Muscle layer of colon (tissue), 2 donors: ENCODE measurements at regions not wholly inside any gene's neighbourhood (a gene's known extent, or its start where the extent isn't known, plus 50 kb on each side); places are given as distances from the start of the nearest gene placed in this dataset.

Experiments
- H3K27ac ChIP-seq: one replicate; pipeline ENCODE4 v1.7.0; 2013; ENCODE audit warnings: low read depth, mild to moderate bottlenecking, low read length, moderate library complexity
- H3K27me3 ChIP-seq, 2 donors: one replicate each; pipeline ENCODE4 v1.7.0; 2013; ENCODE audit warnings: low read length in 2 of 2, mild to moderate bottlenecking in 2 of 2; ENCODE audit not compliant: insufficient read depth in 2 of 2, control insufficient read depth in 1 of 2
- H3K36me3 ChIP-seq: one replicate; pipeline ENCODE4 v1.7.0; 2013; ENCODE audit warnings: mild to moderate bottlenecking, low read length; ENCODE audit not compliant: insufficient read depth
- H3K4me1 ChIP-seq: one replicate; pipeline ENCODE4 v1.7.0; 2013; ENCODE audit warnings: mild to moderate bottlenecking, low read length; ENCODE audit not compliant: insufficient read depth
- H3K4me3 ChIP-seq, 2 donors: one replicate each; pipeline ENCODE4 v1.7.0; 2013; ENCODE audit warnings: low read length in 2 of 2, low read depth in 1 of 2, mild to moderate bottlenecking in 1 of 2, moderate library complexity in 1 of 2
- H3K9ac ChIP-seq: one replicate; pipeline ENCODE4 v1.7.0; 2013; ENCODE audit warnings: low read length
- H3K9me3 ChIP-seq: one replicate; pipeline ENCODE4 v1.7.0; 2013; ENCODE audit warnings: mild to moderate bottlenecking, low read length
- donor health status: abdominal sarcoma.
- donor health status: Adenocarcinoma of cecum.

GRCh38 chr16:64375391-64375980, 746.4 kb downstream of the CDH11 start:
- no peaks in the 10 kb centered on the region for H3K4me1 ChIP-seq
- H3K9ac ChIP-seq = no peak overlapping the region
- no peak overlapping the region for H3K4me3 ChIP-seq
- no peak overlapping the region for H3K27ac ChIP-seq
- no peaks in the 10 kb centered on the region for H3K27me3 ChIP-seq
- no peaks in the 10 kb centered on the region for H3K36me3 ChIP-seq
- no peaks in the 10 kb centered on the region for H3K9me3 ChIP-seq

DNA sequence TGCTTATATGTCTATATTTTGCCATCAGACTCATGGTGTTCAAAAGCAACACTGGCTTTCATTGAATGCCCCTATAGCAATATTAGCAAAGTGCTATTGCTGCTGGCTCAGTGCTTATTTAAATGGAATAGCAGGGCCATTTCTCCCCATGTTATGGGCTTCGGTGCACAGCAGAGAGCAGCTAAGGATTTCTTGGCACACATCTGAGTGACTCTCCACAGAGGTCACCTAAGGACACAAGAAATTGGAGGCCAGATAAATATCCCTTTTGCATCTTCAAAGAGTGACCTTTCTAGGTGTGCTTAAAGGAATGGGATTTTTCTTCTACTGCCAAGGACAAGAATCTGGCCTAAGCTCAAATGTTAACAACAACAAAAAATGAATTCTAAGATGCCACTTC, 751.8 kb downstream of the CDH11 start:
- H3K27me3 ChIP-seq = no peaks in the 10 kb centered on the region
- no peaks in the 10 kb centered on the region for H3K9me3 ChIP-seq
- no peak overlapping the region for H3K4me3 ChIP-seq
- H3K36me3 ChIP-seq = no peaks in the 10 kb centered on the region
- H3K9ac ChIP-seq = no peak overlapping the region
- no peak overlapping the region for H3K27ac ChIP-seq
- peaks cover 7% of the 10 kb centered on the region for H3K4me1 ChIP-seq

- Histone ChIP-seq H3K4me1 (peaks cover 7% of the 10 kb centered on the region), H3K4me3 (no peak overlapping the region), H3K9ac (no peak overlapping the region), H3K27me3 (no peaks in the 10 kb centered on the region), H3K9me3 (no peaks in the 10 kb centered on the region), H3K27ac (no peak overlapping the region), H3K36me3 (no peaks in the 10 kb centered on the region)
Measured at GRCh38 chr16:64365448-64365931, 756.4 kb downstream of the CDH11 start.

DNA sequence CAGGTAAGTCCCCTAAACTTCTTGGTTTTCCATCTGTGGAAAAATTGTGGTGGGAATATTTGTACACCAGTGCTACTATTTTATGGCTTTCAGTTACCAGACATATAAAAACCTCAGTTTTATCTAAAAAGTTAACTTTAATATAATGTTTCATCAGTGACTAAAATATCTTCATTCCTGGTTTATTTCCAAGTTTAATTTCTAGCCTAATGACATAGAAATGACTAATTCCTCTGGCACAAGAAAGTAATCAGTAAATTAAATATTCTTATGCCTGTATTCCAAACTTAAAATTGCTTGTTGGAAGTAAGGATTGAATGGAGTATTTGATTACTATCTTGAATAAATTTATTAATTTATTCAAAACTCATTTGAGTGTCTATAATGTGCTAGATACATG, 757.0 kb downstream of the CDH11 start:
- Histone ChIP-seq H3K9ac (no peak overlapping the region), H3K36me3 (no peaks in the 10 kb centered on the region), H3K9me3 (no peaks in the 10 kb centered on the region), H3K4me3 (no peak overlapping the region), H3K27ac (no peak overlapping the region), H3K27me3 (no peaks in the 10 kb centered on the region), H3K4me1 (peaks cover 4% of the 10 kb centered on the region)

DNA sequence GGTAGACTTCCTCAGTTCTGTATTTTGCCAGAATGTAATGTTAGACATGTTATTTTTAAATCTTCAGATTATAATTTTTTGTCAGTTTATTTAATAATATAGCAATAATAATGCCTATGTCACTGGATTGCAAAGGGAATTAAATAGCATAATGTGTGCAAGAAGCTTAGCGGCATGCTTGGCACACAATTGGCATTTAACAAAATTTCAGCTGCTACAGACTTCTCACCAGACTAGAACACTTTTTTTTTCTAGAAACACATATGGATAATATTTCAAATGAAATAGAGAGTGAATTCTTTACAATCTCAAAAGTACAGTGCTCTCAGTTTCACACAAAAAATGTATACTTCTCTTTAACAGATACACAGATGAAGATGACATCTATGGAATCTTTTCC, 757.4 kb downstream of the CDH11 start:
- Histone ChIP-seq H3K4me3 (no peak overlapping the region), H3K4me1 (no peaks in the 10 kb centered on the region), H3K27me3 (no peaks in the 10 kb centered on the region), H3K9me3 (no peaks in the 10 kb centered on the region), H3K9ac (no peak overlapping the region), H3K36me3 (no peaks in the 10 kb centered on the region), H3K27ac (no peak overlapping the region)

DNA sequence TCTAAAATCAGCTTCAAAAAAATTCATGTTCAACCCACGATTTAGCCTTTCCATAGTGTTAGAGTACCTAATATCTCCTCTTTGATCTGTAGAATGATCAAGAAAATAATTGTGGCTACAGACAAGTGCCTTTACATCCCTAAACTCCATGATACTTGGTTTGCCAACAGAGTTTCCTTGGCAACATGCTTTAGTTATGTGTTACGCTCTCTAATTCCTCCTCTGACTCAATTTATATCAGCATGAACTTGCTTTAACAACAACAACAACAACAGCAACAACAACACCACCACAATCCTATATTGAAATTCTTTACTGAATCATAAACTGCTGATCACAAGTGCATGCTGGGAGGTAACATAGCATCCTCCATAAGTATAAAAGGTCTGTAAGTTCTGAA, 757.8 kb downstream of the CDH11 start:
- no peaks in the 10 kb centered on the region for H3K4me1 ChIP-seq
- no peak overlapping the region for H3K9ac ChIP-seq
- no peak overlapping the region for H3K27ac ChIP-seq
- H3K36me3 ChIP-seq = no peaks in the 10 kb centered on the region
- no peaks in the 10 kb centered on the region for H3K27me3 ChIP-seq
- no peaks in the 10 kb centered on the region for H3K9me3 ChIP-seq
- no peak overlapping the region for H3K4me3 ChIP-seq

- no peak overlapping the region for H3K9ac ChIP-seq
- no peak overlapping the region for H3K27ac ChIP-seq
- no peaks in the 10 kb centered on the region for H3K4me1 ChIP-seq
- H3K4me3 ChIP-seq = no peak overlapping the region
- H3K9me3 ChIP-seq = no peaks in the 10 kb centered on the region
- H3K36me3 ChIP-seq = no peaks in the 10 kb centered on the region
- H3K27me3 ChIP-seq = no peaks in the 10 kb centered on the region
Measured at GRCh38 chr16:64363039-64363438, 758.8 kb downstream of the CDH11 start.

DNA sequence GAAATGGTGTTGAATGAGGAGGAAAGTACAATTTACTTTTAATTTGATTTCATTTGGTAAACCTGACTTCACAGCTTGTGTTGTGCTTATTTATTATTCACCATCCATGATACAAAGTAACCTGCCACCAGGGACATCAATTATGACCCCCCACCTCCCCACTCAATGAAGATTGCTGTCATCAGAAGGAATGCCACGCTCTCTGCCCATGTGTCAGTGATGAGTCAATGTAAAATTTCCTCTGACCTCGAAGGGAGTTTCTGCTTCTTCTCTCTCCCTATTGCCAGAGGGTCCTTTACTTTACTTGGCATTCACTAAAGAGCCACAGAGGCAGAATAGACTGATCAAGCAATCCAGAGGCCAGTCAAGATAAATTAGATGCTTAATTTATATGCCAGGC, 759.7 kb downstream of the CDH11 start:
- Histone ChIP-seq H3K36me3 (no peaks in the 10 kb centered on the region), H3K4me3 (no peak overlapping the region), H3K27me3 (no peaks in the 10 kb centered on the region), H3K9me3 (no peaks in the 10 kb centered on the region), H3K4me1 (no peaks in the 10 kb centered on the region), H3K27ac (no peak overlapping the region), H3K9ac (no peak overlapping the region)

GRCh38 chr16:64361753-64362152, 760.1 kb downstream of the CDH11 start:
- H3K4me1 ChIP-seq = no peaks in the 10 kb centered on the region
- no peaks in the 10 kb centered on the region for H3K27me3 ChIP-seq
- no peaks in the 10 kb centered on the region for H3K9me3 ChIP-seq
- no peaks in the 10 kb centered on the region for H3K36me3 ChIP-seq
- H3K4me3 ChIP-seq = no peak overlapping the region
- no peak overlapping the region for H3K9ac ChIP-seq
- no peak overlapping the region for H3K27ac ChIP-seq

DNA sequence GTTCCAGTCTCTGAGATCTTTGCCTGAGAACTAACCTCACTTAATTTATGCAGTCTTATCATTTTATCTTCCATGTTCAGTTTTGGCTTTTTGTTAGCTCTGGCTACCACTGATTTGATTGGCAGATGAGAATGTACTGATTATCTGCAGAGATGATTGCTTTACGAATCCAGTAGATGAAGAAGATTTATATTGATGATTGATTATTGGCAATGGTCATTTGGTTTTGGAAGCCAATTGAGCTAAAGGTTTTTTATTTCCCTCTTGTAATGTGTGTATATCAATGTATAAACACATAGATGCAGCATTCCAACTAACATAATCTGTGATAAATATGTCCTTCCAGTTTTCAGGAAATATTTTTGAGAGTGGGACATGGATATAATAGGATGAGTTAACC, 763.6 kb downstream of the CDH11 start:
- H3K36me3 ChIP-seq = no peaks in the 10 kb centered on the region

DNA sequence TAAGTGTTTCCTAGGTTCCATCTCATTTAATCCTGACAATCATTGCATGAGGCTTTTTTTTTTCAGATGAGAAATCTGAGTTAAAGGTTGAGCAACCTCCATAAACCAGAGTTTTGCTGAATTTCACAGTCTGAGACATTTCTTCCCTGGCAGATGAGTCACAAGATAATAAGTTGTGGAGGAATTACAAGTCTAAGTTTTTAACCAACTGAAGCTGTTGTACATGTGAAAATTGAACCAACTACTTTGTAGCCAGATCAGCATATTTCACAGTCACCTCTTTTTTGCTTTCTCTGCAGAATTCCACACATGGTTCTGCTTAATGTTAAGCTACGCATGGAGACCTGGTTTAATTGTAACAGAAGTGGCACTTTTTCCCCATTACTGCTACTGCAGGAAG, 765.6 kb downstream of the CDH11 start:
- H3K4me1 ChIP-seq = no peaks in the 10 kb centered on the region
- no peak overlapping the region for H3K27ac ChIP-seq
- no peaks in the 10 kb centered on the region for H3K9me3 ChIP-seq
- H3K4me3 ChIP-seq = no peak overlapping the region
- H3K36me3 ChIP-seq = no peaks in the 10 kb centered on the region
- no peaks in the 10 kb centered on the region for H3K27me3 ChIP-seq
- no peak overlapping the region for H3K9ac ChIP-seq

More for the DNA sequence above, 763.6 kb downstream of the CDH11 start:
- Histone ChIP-seq H3K9ac (no peak overlapping the region), H3K27ac (no peak overlapping the region), H3K4me1 (no peaks in the 10 kb centered on the region), H3K27me3 (no peaks in the 10 kb centered on the region), H3K9me3 (no peaks in the 10 kb centered on the region), H3K4me3 (no peak overlapping the region)

DNA sequence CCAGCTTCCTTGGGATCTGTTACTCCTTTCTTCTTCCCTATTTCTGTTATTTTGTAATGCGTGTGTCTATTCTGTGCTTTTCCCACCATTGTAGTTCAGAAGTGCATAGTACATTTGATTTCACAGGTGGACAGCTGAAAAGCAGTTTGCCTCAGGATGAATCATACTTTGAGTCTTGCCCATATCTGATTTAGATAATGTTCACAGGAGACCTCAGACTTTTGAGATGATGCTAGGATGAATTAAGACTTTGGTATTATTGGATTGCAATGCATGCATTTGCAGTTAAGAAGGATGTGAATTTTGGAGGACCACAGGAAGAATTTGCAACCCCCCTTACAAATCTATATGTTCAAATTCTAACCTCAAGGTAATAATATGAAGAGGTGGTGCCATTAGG, 769.6 kb downstream of the CDH11 start:
- H3K9me3 ChIP-seq = no peaks in the 10 kb centered on the region
- no peaks in the 10 kb centered on the region for H3K27me3 ChIP-seq
- H3K4me1 ChIP-seq = no peaks in the 10 kb centered on the region
- H3K4me3 ChIP-seq = no peak overlapping the region
- no peaks in the 10 kb centered on the region for H3K36me3 ChIP-seq
- no peak overlapping the region for H3K9ac ChIP-seq
- no peak overlapping the region for H3K27ac ChIP-seq
